HG03575 (cell line): ENCODE measurements at regions not wholly inside any gene's neighbourhood (a gene's known extent, or its start where the extent isn't known, plus 50 kb on each side); places are given as distances from the start of the nearest gene placed in this dataset.

Experiments
- ATAC-seq: cut with Tn5 transposase; IDR thresholded peaks from one replicate; pipeline ENCODE4 v1.9.1; 2021; ENCODE audit not compliant: unreplicated experiment, insufficient number of reproducible peaks, low FRiP score; ENCODE audit errors: extremely low read depth

DNA sequence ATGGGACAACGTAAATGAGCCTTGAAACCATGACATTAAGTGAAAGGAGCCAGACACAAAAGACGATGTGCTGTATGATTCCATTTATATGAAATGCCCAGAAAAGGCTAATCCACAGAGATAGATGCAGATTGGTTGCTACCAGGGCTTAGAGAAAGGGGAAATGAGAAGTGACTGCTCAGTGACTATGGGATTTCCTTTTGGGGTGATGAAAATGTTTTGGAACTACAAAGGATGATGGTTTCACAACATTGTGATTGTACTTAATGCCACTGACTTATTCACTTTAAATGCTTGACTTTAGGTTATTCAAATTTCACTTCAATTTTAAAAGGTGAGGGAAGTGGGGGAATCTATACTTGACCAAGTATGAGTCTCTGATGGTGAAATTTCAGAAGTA, 414.3 kb downstream of the SETD4 start:
- ATAC-seq: no peak

DNA sequence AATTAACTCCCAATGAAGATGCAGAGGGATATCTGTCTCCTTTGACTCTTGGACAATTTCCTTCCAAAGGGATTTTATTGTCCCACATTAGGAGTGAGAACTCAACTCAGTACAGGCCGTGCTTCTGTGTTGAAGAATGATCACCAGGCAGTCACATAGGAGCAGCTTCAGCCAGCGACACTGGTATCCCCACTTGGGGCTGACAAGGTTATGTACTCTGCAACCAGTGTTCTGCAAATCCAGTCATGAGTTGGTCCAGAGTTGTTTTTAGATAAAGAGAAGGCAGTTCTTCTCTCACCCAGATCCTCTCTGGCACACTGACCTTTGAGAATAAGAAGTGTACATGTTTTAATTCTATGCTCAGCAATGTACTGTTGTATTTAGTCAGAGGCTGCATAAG, 415.8 kb downstream of the SETD4 start:
- ATAC-seq: no peak

DNA sequence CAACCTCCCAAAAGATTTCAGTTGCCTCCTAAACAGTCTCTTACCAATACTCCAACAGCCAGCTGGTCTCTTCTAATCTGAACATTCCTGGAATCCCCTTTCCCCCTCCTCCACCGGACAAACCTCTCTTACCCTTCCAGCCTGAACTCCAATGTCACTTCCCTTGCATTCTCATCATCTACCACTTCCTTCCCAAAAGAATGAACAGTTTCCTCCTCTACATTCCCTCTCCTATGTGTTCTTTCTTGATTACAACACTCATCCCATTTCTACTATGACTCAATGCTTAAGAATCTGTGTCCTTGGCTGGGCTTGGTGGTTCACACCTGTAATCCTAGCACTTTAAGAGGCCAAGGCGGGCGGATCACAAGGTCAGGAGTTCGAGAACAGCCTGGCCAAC, 417.1 kb downstream of the SETD4 start:
- no peak for ATAC-seq

DNA sequence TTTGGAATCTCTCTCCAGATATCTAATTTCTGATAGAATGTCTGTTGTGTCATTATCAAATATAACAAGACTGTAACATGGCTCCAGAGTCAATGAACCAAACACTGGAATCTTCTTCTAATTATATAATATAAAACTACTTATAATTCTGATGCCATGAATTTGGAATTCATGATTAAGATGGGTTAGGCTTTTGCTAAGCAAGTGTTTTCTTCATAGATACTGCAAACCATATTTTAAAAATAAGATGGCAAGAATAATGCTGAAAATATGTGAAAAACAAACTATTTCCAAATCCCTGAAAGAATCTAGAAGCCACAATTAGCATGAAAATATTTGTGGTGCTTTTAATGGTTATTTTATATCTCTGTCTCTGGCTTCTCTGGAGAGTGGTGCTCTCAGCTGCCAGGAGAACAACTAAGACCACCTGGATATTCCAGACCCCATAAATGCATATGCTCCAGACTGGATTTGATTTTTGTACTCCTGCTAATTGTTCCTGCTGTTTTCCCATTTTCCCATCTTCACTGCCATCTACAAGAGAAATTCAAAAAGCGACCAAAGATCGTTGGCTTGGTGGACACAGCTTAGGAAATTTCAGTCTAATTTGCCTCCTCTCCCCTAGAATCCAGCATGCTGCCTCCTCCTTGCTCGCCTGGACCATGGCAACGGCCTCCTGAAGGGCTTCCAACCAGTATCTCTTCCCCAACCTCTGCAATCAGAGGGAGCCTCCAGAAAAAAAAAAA, 418.9 kb downstream of the SETD4 start:
- no peak for ATAC-seq

DNA sequence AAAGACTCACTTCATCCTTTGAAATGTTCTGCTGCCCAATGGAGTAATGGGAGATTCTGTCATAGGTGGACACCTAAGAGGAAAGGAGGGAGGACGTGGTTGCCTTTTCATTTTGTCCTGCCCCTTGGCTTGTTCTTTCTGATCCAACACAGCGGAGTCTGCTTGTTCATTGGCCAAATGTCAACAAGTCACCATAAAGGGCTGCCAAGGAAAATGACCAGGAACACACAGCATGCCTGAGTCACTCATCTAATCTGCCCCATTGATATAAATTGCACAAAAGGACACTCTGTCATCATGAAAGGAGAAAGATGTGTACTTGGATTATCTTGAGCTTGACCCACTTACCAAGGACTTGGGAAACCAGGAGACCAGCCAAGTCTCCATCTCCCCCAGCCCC, 422.9 kb downstream of the SETD4 start:
- no peak for ATAC-seq

DNA sequence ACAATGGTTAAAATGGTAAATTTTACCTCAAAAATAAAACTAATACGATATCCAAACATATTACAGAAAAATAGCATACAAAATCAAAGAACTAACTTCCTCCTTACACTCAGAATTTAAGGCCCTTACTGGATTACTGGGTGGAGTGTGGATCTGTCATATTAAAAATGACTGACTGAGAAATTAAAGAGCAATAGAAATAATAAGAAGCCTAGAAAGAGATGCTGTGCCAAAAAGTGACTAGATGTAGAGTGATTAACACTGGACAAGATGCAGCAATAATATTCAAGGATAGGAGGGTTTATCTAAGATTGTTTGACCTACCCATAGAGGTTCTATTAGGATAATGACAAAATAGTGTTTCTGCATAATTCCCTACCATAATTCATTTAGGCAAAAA, 424.3 kb downstream of the SETD4 start:
- no peak for ATAC-seq

DNA sequence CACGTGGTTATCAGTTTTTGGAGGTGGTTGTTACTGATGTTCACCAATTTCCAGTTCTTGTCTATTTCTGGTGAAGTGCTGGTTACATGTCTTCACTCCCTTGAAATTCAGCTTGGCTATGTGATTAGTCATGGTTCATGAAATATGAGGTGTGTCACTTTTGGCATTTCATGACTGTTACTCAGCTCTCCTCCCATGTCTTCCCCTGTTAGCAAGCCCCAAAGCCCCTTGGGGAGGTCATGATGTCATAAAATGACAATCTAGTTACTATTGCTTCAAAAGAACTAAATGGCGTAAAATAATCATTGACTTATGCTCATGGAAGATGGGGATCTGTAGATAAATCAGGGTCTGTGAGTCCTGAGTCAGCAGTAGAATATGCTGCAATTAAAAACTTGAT, 425.1 kb downstream of the SETD4 start:
- no peak for ATAC-seq

DNA sequence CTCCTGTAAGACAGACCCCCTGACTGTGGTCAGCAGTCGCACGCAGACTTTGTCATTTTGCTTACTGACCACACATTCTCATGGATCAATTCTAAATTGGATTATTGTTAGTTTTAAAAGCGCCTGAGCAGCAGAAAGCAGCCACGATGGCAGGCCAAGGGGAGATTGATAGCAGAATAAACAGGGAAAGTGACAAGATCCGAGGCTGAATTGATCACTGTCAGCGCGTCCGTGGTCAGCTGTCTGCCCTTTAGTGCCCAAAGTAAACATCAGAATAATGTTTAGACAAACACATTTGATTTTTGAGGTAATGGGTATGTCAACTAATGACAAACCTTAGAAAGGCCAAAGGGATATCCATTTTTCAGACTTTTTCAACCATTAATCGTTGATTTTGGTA, 426.8 kb downstream of the SETD4 start:
- ATAC-seq: no peak

DNA sequence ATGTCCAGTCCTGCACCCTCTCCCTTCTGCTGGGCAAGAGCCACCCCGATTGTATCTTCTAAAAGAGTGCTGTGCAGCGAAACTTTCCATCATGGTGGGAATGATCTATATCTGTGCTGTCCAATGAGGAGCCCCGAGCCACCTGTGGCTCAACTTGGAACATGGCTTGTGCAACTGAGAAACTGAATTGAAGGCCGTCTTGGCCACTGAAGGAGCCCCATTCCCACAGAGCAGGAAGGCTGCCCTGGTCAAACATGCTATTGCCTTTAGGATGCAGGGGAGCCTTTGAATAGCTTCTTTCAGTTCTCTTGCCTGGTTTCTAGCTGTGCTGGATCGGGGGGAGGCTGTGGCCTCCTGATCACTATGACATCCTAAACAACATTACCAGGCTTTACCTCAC, 427.6 kb downstream of the SETD4 start:
- ATAC-seq: no peak

DNA sequence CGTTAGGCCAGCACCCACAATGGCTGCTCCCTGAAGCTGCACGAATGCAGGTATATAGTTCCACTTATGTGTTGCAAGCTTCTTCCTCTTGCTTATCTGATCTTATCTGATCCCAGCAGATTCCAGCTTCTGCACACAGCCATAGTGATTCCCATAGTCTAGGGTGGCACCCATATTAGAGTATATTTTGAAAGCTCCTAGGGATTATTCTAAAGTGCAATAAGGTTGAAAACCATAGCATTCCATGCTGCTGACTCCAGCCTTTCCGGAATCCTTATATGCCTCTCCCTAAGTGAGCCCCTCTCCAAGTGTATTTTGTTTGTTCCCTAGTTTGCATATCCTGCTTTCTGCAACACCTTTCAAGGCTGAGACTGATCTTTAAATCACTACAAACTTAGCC, 432.0 kb downstream of the SETD4 start:
- ATAC-seq: no peak

DNA sequence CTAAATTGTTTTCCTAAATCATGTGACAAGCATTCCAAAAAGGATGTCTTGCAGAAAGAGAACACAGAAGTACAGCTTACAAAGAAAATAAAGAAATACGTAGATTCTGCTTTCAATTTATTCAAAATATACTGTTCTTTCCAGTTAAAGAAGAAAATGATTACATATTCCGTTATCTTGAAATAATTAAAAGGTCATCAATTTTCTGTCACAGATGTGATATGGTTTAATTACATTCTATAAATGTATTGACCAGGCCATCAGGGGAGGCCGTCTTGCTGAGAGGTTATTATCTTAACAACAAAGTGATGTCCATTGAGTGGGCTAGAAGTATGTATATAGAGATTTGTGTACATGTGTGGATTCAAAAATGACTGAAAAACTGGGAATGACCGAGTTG, 432.9 kb downstream of the SETD4 start:
- no peak for ATAC-seq

DNA sequence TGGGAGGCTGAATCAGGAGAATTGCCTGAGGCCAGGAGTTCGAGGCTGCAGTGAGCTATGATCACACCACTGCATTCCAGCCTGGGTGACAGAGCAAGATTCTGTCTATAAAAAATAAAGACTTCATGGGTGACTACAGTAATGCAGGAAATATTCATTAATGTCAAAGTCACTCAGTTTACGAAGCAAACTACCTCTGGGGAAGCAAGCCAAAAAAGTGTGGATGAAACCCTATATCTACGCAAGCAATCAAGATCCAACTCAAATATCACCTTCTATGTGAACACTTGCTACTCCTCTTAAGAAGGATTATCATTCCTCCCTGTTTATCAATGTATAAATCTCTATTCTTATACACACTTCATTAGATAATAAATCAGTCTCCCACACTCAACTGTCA, 434.8 kb downstream of the SETD4 start:
- no peak for ATAC-seq

DNA sequence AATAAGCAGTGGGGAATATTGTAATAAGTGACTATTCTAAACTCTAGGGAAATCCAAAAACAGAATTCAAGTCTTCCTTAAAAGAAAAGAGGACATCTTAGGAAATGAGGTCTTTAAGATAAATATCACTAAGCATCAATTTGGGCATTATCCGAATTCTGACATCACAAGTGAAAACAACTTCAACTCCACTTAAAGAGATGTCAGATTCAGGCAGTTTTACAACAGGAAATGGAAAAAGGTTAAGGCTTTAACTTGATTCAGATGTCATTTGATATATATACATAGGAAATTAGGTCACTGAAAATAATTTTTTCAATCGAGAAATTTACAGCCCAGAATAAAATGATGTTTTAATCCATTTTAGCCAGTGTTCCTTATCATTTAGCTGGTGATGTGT, 435.4 kb downstream of the SETD4 start:
- ATAC-seq: no peak

DNA sequence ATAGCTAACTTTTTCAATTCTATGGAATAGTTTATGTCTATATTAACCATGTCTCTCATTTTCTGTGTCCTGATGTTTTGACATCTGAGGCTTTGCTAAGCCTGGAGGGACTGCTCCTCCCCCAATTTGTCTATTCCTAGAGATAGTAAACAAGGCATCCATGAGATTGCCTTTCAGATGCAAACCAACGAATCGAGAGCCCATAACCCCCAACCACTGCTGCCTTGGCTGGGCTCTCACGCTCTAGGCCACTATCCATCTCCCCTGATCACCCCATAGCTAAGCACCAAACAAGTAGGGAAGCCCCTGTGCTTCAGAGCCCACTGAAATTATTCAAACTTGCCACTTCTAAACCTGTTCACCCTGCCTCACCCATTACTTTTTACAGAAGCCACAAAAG, 437.7 kb downstream of the SETD4 start:
- no peak for ATAC-seq

DNA sequence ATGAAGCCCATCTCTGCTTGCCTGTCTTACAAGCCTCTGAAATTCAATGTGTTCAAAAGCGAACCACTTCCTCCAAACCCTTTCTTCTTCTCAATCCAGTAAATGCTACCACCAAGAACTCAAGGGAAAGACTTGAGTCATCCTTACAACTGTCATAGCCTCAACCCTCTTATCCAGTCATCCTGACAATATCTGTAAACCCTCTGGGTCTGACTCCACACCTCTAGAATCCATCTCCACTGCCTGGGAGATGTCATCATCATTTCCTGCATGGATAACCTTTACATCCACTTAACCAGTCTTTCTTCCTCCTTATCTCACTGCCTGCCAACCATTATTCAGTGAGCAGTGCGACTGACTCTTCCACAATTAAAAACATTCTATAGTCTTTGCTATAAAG, 441.1 kb downstream of the SETD4 start:
- no peak for ATAC-seq

DNA sequence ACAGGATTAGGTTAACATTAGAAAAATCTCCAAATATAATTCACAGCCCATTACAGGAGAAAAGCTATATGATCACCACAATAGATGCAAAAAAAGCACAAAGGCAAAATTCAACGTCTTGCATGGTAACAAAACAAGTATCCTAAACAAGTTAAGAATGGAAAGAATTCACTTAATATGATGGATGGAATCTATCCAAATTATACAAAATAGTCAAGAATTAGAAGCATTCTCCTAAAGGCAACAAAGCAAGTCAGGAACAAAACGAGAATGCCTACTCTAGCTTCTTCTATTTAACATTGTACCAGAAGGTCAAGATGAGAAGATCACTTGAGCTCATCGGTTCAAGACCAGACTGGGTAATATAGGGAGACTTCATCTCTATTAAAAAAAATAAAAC, 442.8 kb downstream of the SETD4 start:
- no peak for ATAC-seq

DNA sequence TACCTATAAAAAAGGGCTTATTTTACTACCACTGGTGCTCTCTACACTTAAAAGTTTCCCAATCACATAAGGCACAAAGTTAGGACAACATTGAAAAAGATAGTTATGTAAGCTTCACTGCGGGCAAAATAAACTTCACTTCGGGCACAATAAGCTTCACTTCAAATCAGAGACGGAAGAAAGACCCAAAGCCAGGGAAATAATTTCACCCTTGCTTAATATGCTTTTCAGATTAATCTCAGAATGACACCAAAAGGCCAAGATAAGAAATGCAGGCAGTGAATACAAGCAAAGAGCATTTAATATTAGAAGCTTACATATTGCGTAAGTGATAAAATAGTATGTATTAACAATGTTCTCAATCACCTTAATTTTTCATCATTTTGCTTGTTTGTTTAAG, 444.2 kb downstream of the SETD4 start:
- ATAC-seq: no peak

DNA sequence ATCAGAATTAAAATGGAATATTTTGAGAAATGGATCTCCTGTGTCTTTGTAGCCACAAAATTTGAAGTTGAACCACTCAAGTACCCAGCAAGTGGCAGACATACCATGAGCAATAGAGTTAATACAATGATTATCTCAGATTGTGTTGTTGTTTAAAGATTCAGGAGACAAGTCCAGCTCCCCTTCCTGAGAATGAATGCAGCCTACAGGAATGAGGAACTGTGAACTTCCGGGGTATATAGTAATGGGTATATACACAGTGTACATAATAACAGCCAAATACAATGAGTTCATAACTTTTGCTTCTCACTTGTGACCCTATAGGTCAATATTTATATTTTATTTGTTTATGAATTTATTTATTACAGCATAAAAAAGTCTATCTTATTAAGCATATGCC, 445.0 kb downstream of the SETD4 start:
- no peak for ATAC-seq

DNA sequence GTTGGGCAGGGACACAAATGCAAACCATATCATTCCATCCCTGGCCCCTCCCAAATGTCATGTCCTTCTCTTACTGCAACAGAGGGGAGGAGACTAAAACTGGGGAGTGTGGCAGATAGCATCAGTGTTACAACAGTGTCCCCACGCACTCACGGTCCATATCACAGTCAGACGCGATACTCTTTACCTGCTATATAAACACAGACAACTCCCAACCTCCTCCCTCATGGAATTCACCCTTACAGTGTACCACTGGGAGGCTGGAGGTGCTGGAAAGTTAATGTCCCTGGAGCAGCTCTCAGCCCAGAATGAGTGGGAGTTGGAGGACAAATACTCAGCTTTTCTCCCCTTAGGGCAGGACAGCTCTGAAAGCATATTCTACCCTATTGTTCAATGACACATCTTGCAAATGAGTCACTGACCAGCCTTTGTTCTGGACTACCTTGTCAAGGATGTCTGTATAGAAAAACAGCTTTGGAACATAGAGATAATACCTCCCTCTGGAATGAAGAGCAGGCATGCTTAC, 445.9 kb downstream of the SETD4 start:
- no peak for ATAC-seq

DNA sequence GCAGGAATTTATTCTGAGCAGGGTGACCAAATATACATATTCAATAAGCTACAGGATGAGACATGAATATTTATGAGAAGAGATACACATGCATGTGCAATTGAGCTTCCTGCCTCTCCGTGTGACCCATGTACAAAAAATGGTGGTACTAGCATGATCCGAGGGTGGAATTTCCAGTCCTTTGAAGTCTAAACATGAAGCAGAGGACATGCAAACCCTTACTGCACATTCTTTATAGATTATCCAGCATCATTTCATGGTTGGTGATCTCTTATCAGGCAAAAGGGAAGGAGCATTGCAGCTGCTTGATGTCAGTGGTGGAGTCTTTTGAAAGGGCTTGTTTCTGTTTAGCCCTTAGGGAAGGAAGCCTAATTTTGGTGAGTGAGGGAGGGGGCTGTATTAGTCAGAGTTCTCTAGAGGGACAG, 448.6 kb downstream of the SETD4 start:
- ATAC-seq: no peak

DNA sequence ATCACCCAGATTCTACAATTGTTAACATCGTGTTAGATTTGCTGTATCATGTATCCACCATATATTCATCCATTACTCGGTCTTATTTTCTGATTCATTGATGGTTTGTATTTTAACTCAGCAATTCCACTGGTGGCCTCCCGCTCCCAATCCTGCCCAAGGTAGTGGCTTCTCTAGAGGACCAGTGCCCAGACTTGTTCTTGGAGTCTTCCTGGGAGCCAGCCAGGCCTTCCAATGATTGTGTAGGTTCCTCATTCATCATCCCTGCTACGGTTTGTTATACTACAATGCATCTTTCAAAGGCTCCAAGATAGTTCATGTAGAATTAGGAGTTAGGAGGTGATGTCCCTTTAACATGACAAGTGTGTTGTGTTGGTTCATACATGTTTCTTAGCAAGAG, 451.1 kb downstream of the SETD4 start:
- no peak for ATAC-seq
